Dermis blood vessel endothelial cell (primary cell): ENCODE measurements at regions not wholly inside any gene's neighbourhood (a gene's known extent, or its start where the extent isn't known, plus 50 kb on each side); places are given as distances from the start of the nearest gene placed in this dataset.
"Not testable (repeated sequence)": the region's sequence is repeated elsewhere in the genome, so short reads cannot be mapped to it uniquely, and the experiment has no call there.

Source experiments
- DNase-seq: peaks from one replicate; pipeline ENCODE4 v3.0.0; 2010

DNA sequence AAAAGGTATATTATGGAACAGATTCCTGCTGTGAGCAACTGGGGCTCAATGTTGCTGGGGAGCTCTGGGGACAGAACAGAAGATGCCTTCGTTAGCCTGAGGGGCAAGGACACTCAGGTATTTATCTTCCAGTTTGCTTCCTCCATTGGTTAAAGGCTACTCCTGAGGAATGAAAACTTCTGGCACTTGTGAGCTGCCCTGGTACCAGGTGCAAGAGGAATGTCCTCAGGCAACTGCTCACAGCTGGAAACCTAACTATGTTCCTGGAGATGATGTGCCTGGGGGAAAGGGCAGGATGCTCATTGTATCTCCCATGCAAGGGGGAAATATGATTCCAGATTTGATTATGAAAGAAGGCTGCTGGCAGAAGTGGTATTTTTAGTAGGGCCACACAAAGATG is 54.0 kb upstream of the BBX start:
- DNase-seq = no peak

DNA sequence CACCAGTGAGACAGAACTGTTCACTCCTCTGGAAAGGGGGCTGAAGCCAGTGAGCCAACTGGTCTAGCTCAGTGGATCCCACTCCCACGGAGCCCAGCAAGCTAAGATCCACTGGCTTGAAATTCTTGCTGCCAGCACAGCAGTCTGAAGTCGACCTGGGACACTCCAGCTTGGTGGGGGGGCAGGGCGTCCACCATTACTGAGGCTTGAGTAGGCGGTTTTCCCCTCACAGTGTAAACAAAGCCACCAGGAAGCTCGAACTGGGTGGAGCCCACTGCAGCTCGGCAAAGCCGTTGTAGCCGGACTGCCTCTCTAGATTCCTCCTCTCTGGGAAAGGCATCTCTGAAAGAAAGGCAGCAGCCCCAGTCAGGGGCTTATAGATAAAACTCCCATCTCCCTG is 52.3 kb upstream of the BBX start:
- not testable (repeated sequence) for DNase-seq
